ENCODE measurements at regions not wholly inside any gene's neighbourhood (a gene's known extent, or its start where the extent isn't known, plus 50 kb on each side); places are given as distances from the start of the nearest gene placed in this dataset.

- no peak for DNase-seq
- TF ChIP-seq CTCF (IDR thresholded peaks at IDR 0.05) (no peak), POLR2A (IDR thresholded peaks at IDR 0.05) (no peak), EP300 (IDR thresholded peaks at IDR 0.05) (no peak)
- intact Hi-C loops (cut with DNase I), result no loop called here
- H3K4me1 ChIP-seq (ENCODE audit: insufficient read depth), result no peaks in the 10 kb centered on the region
- no peaks in the 10 kb centered on the region for H3K36me3 ChIP-seq
- no peaks in the 10 kb centered on the region for H3K9me3 ChIP-seq
- H3K27me3 ChIP-seq, result no peaks in the 10 kb centered on the region
- no peak overlapping the region for H3K27ac ChIP-seq
- no peak overlapping the region for H3K4me3 ChIP-seq
- 7 to 28% (median 26%) methylated on average over 1 of the region's 1 CpG for WGBS, 3 donors
Measured at GRCh38 chr11:92707665-92708064, 261.8 kb upstream of the MTNR1B start.

GRCh38 chr11:92709329-92709728 is 260.1 kb upstream of the MTNR1B start:
- no peaks in the 10 kb centered on the region for H3K36me3 ChIP-seq
- DNase-seq, result no peak
- TF ChIP-seq EP300 (IDR thresholded peaks at IDR 0.05) (no peak), CTCF (IDR thresholded peaks at IDR 0.05) (no peak), POLR2A (IDR thresholded peaks at IDR 0.05) (no peak)
- H3K27me3 ChIP-seq, result no peaks in the 10 kb centered on the region
- intact Hi-C loops (cut with DNase I), result no loop called here
- no peaks in the 10 kb centered on the region for H3K9me3 ChIP-seq
- H3K4me1 ChIP-seq (ENCODE audit: insufficient read depth), result no peaks in the 10 kb centered on the region
- H3K27ac ChIP-seq, result no peak overlapping the region
- H3K4me3 ChIP-seq, result no peak overlapping the region
- WGBS, 3 donors, result 88 to 91% (median 89%) methylated on average over 4 of the region's 4 CpGs

- no peaks in the 10 kb centered on the region for H3K9me3 ChIP-seq
- no peaks in the 10 kb centered on the region for H3K27me3 ChIP-seq
- 65 to 72% (median 69%) methylated on average over 4 of the region's 4 CpGs for WGBS, 3 donors
- H3K36me3 ChIP-seq, result no peaks in the 10 kb centered on the region
- intact Hi-C loops (cut with DNase I), result no loop called here
- H3K4me3 ChIP-seq, result no peak overlapping the region
- TF ChIP-seq EP300 (IDR thresholded peaks at IDR 0.05) (no peak), CTCF (IDR thresholded peaks at IDR 0.05) (no peak)
- H3K4me1 ChIP-seq (ENCODE audit: insufficient read depth), result no peaks in the 10 kb centered on the region
- DNase-seq, result no peak
- no peak overlapping the region for H3K27ac ChIP-seq
Measured at GRCh38 chr11:92711926-92712325, 257.5 kb upstream of the MTNR1B start.

GRCh38 chr11:92714111-92714510 is 255.3 kb upstream of the MTNR1B start:
- intact Hi-C loops (cut with DNase I), result no loop called here
- Histone ChIP-seq H3K36me3 (no peaks in the 10 kb centered on the region), H3K9me3 (no peaks in the 10 kb centered on the region), H3K4me3 (no peak overlapping the region), H3K4me1 (ENCODE audit: insufficient read depth) (no peaks in the 10 kb centered on the region), H3K27me3 (no peaks in the 10 kb centered on the region), H3K27ac (no peak overlapping the region)
- 51 to 62% (median 52%) methylated on average over 1 of the region's 1 CpG for WGBS, 3 donors
- no peak for DNase-seq
- TF ChIP-seq POLR2A (IDR thresholded peaks at IDR 0.05) (no peak), CTCF (IDR thresholded peaks at IDR 0.05) (no peak), EP300 (IDR thresholded peaks at IDR 0.05) (no peak)

- intact Hi-C loops (cut with DNase I), result no loop called here
- WGBS, 3 donors, result 79 to 82% (median 81%) methylated on average over 1 of the region's 1 CpG
- DNase-seq, result no peak
- H3K4me3 ChIP-seq, result no peak overlapping the region
- no peaks in the 10 kb centered on the region for H3K4me1 ChIP-seq (ENCODE audit: insufficient read depth)
- H3K36me3 ChIP-seq, result no peaks in the 10 kb centered on the region
- H3K27ac ChIP-seq, result no peak overlapping the region
- no peaks in the 10 kb centered on the region for H3K27me3 ChIP-seq
- no peaks in the 10 kb centered on the region for H3K9me3 ChIP-seq
- TF ChIP-seq EP300 (IDR thresholded peaks at IDR 0.05) (no peak), CTCF (IDR thresholded peaks at IDR 0.05) (no peak), POLR2A (IDR thresholded peaks at IDR 0.05) (no peak)
Measured at GRCh38 chr11:92717240-92717639, 252.2 kb upstream of the MTNR1B start.
